Stimulated activated effector memory CD8-positive, alpha-beta T cell treated with anti-CD3 and anti-CD28 coated beads, Interleukin-12 subunit alpha, Interleukin-12 subunit beta, amount 100 ng/mL, for 72 hours (primary cell): ENCODE measurements at regions not wholly inside any gene's neighbourhood (a gene's known extent, or its start where the extent isn't known, plus 50 kb on each side); places are given as distances from the start of the nearest gene placed in this dataset.
"Not testable (repeated sequence)": the region's sequence is repeated elsewhere in the genome, so short reads cannot be mapped to it uniquely, and the experiment has no call there.

Experiments
- ATAC-seq: fragments of 150-1000 bp; cut with Tn5 transposase; 2 replicates; pipeline ENCODE4 v1.10.0; 2021
- DNase-seq, 2 donors: peaks; one replicate each; pipeline ENCODE4 v3.0.0; 2021 to 2022; ENCODE audit warnings: low spot score in 2 of 2
- H3K27ac Mint-ChIP-seq: one replicate; pipeline ENCODE4 v1.8.0; 2022; ENCODE audit warnings: mild to moderate bottlenecking, mixed read lengths
- H3K36me3 Mint-ChIP-seq: one replicate; pipeline ENCODE4 v1.8.0; 2022; ENCODE audit warnings: mild to moderate bottlenecking, mixed read lengths
- H3K4me1 Mint-ChIP-seq: one replicate; pipeline ENCODE4 v1.8.0; 2022; ENCODE audit warnings: mixed read lengths
- H3K4me3 Mint-ChIP-seq: one replicate; pipeline ENCODE4 v1.8.0; 2022; ENCODE audit warnings: mild to moderate bottlenecking, mixed read lengths
- H3K9me3 Mint-ChIP-seq: one replicate; pipeline ENCODE4 v1.8.0; 2022; ENCODE audit warnings: mixed read lengths

- no peak overlapping the region for H3K4me3 Mint-ChIP-seq
- no peak overlapping the region for H3K27ac Mint-ChIP-seq
- DNase-seq = no peak
- no peaks in the 10 kb centered on the region for H3K4me1 Mint-ChIP-seq
- H3K36me3 Mint-ChIP-seq = no peaks in the 10 kb centered on the region
- peaks cover 29% of the 10 kb centered on the region for H3K9me3 Mint-ChIP-seq
- no peak for ATAC-seq
Observed at GRCh38 chr2:17228461-17228860, 289.8 kb downstream of the RAD51AP2 start.

DNA sequence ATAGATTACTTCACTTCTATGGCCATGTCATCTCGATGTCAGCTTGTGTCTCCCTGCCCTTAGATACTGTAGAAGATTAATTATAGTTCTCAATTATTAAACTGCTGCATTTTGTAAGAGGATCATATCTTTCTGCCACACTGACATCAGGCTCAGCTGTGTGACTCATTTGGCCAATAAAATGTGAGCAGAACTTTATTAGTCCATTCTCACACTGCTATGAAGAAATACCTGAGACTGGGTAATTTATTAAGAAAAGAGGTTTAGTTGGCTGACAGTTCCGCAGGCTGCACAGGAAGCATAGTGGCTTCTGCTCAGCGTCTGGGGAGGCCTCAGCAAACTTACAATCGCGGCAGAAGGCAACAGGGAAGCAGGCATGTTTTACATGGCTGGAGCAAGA lies 290.4 kb downstream of the RAD51AP2 start:
- no peak for ATAC-seq
- Mint-ChIP-seq H3K27ac (no peak overlapping the region), H3K9me3 (peaks cover 33% of the 10 kb centered on the region), H3K4me1 (no peaks in the 10 kb centered on the region), H3K36me3 (no peaks in the 10 kb centered on the region), H3K4me3 (no peak overlapping the region)
- no peak for DNase-seq

DNA sequence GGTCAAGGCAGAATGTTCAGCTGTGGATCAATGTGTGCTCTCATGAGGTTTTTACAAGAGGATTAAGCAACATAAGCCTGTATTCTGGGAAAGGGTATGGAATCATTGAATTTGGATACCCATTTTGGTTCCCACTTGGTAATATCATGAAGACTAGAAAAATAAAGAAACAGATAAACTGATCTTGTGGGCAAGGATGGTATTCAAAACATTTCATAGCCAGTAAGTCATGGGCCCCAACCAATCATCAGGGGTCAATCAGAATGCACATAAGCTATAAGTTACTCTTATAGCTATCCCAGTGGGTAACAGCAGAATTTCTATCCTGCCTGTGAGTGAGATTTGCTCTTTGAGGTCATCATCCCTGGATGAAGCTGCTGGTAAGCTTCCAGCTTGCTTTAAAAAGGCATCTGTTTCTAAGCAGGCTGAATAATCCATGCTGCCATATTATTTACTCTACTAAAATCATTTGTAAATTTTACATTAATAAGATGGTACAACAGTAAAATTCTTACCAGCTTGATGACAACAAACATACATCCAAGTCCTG lies 291.2 kb downstream of the RAD51AP2 start:
- Mint-ChIP-seq H3K9me3 (peaks cover 33% of the 10 kb centered on the region), H3K36me3 (no peaks in the 10 kb centered on the region), H3K27ac (no peak overlapping the region), H3K4me1 (no peaks in the 10 kb centered on the region), H3K4me3 (no peak overlapping the region)
- DNase-seq (no peak), ATAC-seq (no peak)

DNA sequence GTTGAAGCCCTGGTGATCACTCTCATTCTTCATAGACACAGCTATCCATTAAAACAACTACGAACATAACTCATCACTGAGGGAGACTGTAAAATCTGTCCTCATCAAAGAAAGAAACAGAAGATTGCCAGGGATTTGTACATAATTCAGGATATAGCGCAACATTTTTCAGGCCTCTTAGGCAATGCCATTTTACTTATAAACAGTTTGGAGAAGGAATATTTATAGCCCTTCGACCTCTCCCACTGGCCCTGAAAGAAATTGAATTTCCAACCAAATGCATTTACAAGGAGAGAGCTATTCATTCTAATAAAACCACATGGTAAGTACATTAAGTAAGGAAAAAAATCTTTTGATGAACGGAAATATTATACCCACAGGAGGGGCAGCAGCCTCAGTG lies 295.0 kb downstream of the RAD51AP2 start:
- DNase-seq (no peak), ATAC-seq (no peak)
- Mint-ChIP-seq H3K27ac (no peak overlapping the region), H3K4me1 (no peaks in the 10 kb centered on the region), H3K36me3 (no peaks in the 10 kb centered on the region), H3K9me3 (peaks cover 29% of the 10 kb centered on the region), H3K4me3 (no peak overlapping the region)

GRCh38 chr2:17208511-17208910 lies 309.7 kb downstream of the RAD51AP2 start:
- Mint-ChIP-seq H3K9me3 (peaks cover 15% of the 10 kb centered on the region), H3K36me3 (no peaks in the 10 kb centered on the region), H3K4me1 (no peaks in the 10 kb centered on the region), H3K4me3 (no peak overlapping the region), H3K27ac (no peak overlapping the region)
- no peak for ATAC-seq
- no peak for DNase-seq

DNA sequence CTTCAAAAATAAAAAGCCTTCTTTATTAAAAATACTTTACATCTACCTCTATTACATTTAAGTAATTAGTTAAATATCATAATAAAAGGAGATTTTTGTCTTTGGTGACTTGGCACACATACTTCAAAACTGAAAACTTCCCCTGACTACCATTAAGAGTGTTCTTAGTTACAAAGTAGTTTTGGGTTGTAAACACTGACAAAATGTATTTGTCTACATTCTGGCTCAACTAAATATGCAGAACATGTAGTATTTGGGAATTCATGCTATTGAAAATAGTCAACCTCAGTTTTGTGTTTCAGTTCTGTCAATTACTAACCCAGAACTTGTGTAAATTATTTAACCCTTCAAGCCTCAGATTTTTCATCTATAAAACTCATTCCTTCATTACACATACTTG lies 311.5 kb downstream of the RAD51AP2 start:
- no peak overlapping the region for H3K4me3 Mint-ChIP-seq
- no peak overlapping the region for H3K27ac Mint-ChIP-seq
- no peak for DNase-seq
- no peaks in the 10 kb centered on the region for H3K36me3 Mint-ChIP-seq
- H3K4me1 Mint-ChIP-seq = no peaks in the 10 kb centered on the region
- peaks cover 9% of the 10 kb centered on the region for H3K9me3 Mint-ChIP-seq
- ATAC-seq = no peak

- not testable (repeated sequence) for H3K4me1 Mint-ChIP-seq, H3K4me3 Mint-ChIP-seq, H3K27ac Mint-ChIP-seq, ATAC-seq, DNase-seq, H3K36me3 Mint-ChIP-seq
- H3K9me3 Mint-ChIP-seq = peaks cover 11% of the 10 kb centered on the region
Observed at GRCh38 chr2:17204214-17204613, 314.0 kb downstream of the RAD51AP2 start.

DNA sequence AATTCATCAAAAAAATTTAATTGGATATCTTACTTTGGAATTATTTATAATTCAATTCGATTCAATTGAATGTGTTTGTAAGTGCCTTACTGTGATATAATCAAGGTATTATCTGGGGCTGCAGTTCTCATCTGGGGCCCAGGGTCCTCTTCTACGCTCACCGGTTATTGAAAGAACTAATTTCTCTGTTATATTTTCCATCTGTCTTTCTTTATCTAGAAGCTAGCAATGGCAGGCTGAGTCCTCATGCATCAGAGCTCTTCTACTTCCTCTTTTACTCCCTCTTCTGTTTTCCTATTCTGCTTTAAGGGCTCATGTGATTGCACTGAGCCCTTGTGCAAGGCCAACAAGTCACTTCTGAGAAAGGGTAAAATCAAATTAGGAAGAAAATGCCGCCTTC lies 315.6 kb downstream of the RAD51AP2 start:
- not testable (repeated sequence) for ATAC-seq, H3K36me3 Mint-ChIP-seq, H3K4me3 Mint-ChIP-seq, H3K27ac Mint-ChIP-seq, H3K4me1 Mint-ChIP-seq, DNase-seq
- peaks cover 15% of the 10 kb centered on the region for H3K9me3 Mint-ChIP-seq

DNA sequence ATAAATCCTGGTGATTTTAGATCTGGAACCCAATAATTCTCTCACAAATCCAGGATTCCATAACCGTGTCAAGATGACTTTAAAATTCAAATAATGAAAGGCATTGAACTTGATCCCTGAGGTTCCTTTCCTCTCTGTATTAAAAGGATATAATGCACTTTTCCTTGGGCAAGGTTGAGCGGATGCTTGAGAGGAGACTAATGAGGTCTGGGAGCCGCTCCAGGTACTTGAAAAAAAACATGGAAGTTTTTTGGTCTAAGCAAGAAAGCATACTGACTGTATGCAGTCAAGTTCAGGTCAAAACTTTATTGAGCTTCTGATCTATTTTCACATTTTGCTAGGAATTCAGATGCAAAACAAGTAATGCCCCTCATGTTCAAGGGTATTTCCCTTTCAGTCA lies 318.5 kb downstream of the RAD51AP2 start:
- DNase-seq (no peak), ATAC-seq (no peak)
- Mint-ChIP-seq H3K27ac (no peak overlapping the region), H3K4me3 (no peak overlapping the region), H3K36me3 (no peaks in the 10 kb centered on the region), H3K4me1 (no peaks in the 10 kb centered on the region), H3K9me3 (peaks cover 17% of the 10 kb centered on the region)

GRCh38 chr2:17196380-17196779 lies 321.9 kb downstream of the RAD51AP2 start:
- no peak overlapping the region for H3K4me3 Mint-ChIP-seq
- no peaks in the 10 kb centered on the region for H3K4me1 Mint-ChIP-seq
- no peak for ATAC-seq
- H3K36me3 Mint-ChIP-seq = no peaks in the 10 kb centered on the region
- no peak for DNase-seq
- H3K9me3 Mint-ChIP-seq = peaks cover 16% of the 10 kb centered on the region
- H3K27ac Mint-ChIP-seq = no peak overlapping the region

GRCh38 chr2:17195016-17195415 lies 323.2 kb downstream of the RAD51AP2 start:
- peaks cover 19% of the 10 kb centered on the region for H3K9me3 Mint-ChIP-seq
- no peaks in the 10 kb centered on the region for H3K4me1 Mint-ChIP-seq
- no peaks in the 10 kb centered on the region for H3K36me3 Mint-ChIP-seq
- DNase-seq = no peak
- no peak for ATAC-seq
- H3K27ac Mint-ChIP-seq = no peak overlapping the region
- H3K4me3 Mint-ChIP-seq = no peak overlapping the region

DNA sequence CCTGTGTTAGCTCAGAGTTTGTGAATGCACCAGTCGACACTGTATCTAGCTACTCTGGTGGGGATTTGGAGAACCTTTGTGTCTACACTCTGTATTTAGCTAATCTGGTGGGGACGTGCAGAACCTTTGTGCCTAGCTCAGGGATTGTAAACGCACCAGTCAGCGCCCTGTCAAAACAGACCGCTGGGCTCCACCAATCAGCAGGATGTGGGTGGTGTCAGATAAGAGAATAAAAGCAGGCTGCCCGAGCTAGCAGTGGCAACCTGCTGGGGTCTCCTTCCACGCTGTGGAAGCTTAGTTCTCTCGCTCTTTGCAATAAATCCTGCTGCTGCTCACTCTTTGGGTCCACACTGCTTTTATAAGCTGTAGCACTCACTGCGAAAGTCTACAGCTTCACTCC lies 324.2 kb downstream of the RAD51AP2 start:
- no peaks in the 10 kb centered on the region for H3K4me1 Mint-ChIP-seq
- H3K36me3 Mint-ChIP-seq = no peaks in the 10 kb centered on the region
- H3K27ac Mint-ChIP-seq = no peak overlapping the region
- DNase-seq (no peak), ATAC-seq (no peak)
- H3K9me3 Mint-ChIP-seq = peaks cover 22% of the 10 kb centered on the region
- no peak overlapping the region for H3K4me3 Mint-ChIP-seq

- H3K9me3 Mint-ChIP-seq = peaks cover 18% of the 10 kb centered on the region
- not testable (repeated sequence) for H3K4me1 Mint-ChIP-seq
Observed at GRCh38 chr2:17193433-17193890, 324.8 kb downstream of the RAD51AP2 start.

DNA sequence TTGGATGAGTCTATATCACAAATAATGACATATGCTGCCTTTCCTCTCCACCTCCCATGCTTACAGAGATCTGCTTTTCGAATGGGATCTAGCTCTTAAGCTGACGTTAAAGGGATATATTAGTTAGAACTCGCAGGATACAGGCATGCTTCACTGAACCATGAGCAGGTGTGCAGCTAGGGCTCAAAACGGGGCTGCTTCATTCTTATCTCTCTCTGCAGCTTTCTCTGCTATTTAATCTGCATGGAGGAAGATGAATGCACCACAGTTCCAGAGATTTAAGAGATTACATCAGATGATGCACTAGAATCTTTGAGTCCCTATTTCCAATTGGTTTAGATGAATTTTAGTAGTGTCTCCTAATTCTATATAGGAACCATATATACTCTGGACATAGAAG lies 327.0 kb downstream of the RAD51AP2 start:
- H3K9me3 Mint-ChIP-seq = peaks cover 13% of the 10 kb centered on the region
- H3K27ac Mint-ChIP-seq = no peak overlapping the region
- H3K4me1 Mint-ChIP-seq = no peaks in the 10 kb centered on the region
- DNase-seq = no peak
- no peak for ATAC-seq
- no peaks in the 10 kb centered on the region for H3K36me3 Mint-ChIP-seq
- H3K4me3 Mint-ChIP-seq = no peak overlapping the region

More at GRCh38 chr2:17193433-17193890, 324.8 kb downstream of the RAD51AP2 start:
- H3K4me3 Mint-ChIP-seq, H3K36me3 Mint-ChIP-seq, H3K27ac Mint-ChIP-seq, ATAC-seq, DNase-seq: not testable (repeated sequence)

DNA sequence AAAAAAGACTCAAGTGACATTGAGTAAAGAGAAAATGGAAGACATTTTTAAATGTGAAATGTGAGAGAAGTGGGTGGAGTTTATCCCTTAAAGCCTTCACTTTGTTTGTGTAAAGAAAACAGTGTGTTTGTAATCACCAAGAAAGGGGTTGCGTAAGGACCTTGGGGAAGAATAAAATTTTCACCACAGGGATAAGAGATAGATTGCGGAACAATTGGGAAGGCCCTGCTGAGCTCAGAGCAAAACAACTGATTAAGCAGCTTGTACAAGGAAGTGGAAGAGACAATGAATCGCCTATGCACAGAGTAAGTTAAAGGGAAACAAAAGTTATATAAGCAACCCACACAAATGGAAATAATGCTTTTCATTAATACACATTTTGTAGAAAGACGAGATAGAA lies 327.7 kb downstream of the RAD51AP2 start:
- Mint-ChIP-seq H3K27ac (no peak overlapping the region), H3K4me1 (no peaks in the 10 kb centered on the region), H3K4me3 (no peak overlapping the region), H3K36me3 (no peaks in the 10 kb centered on the region), H3K9me3 (peaks cover 13% of the 10 kb centered on the region)
- DNase-seq (no peak), ATAC-seq (no peak)

DNA sequence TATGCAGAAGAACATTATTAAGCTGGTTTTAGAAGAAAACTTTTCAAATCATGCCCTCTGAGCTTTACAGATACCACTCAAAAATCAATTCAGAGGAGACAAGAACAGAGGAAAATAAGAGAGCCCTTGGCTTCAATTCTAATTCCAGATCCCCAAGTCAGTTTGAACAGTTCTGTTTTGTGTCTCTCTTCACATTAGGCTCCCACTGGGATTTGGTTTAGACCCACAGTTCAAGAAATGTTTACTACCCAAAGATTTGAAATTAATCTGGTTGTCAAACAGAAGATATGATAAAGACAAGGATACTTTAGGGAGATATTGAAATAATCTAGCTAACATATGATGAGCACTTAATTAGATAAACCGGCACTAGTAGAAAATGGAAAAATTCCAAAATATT lies 329.5 kb downstream of the RAD51AP2 start:
- H3K4me1 Mint-ChIP-seq = no peaks in the 10 kb centered on the region
- H3K9me3 Mint-ChIP-seq = peaks cover 8% of the 10 kb centered on the region
- no peak for DNase-seq
- H3K27ac Mint-ChIP-seq = no peak overlapping the region
- H3K36me3 Mint-ChIP-seq = no peaks in the 10 kb centered on the region
- no peak overlapping the region for H3K4me3 Mint-ChIP-seq
- ATAC-seq = no peak

DNA sequence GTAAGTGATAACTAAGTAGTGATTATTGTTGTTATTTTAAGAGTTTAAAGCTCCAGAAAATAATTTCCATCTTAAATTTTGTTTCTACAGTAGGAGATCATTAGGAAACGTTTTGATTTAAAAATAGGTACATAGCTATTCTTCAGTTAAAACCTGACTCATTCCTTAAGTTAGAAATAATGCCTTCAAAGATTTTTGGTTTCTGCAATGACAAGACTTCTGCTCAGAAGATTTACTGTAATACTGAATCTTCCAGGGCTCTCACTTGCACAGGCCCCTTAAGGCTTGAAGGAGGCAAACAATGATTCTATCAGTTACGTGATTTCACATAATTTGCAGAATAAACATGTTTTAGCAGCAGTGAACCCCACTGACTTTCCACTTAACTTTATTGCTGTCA lies 333.7 kb downstream of the RAD51AP2 start:
- no peak for DNase-seq
- no peak overlapping the region for H3K4me3 Mint-ChIP-seq
- ATAC-seq = no peak

More for the DNA sequence above, 333.7 kb downstream of the RAD51AP2 start:
- H3K27ac Mint-ChIP-seq = no peak overlapping the region
- H3K36me3 Mint-ChIP-seq = no peaks in the 10 kb centered on the region
- no peaks in the 10 kb centered on the region for H3K4me1 Mint-ChIP-seq
- H3K9me3 Mint-ChIP-seq = peaks cover 3% of the 10 kb centered on the region
